ENCODE measurements at regions not wholly inside any gene's neighbourhood (a gene's known extent, or its start where the extent isn't known, plus 50 kb on each side); places are given as distances from the start of the nearest gene placed in this dataset.

DNA sequence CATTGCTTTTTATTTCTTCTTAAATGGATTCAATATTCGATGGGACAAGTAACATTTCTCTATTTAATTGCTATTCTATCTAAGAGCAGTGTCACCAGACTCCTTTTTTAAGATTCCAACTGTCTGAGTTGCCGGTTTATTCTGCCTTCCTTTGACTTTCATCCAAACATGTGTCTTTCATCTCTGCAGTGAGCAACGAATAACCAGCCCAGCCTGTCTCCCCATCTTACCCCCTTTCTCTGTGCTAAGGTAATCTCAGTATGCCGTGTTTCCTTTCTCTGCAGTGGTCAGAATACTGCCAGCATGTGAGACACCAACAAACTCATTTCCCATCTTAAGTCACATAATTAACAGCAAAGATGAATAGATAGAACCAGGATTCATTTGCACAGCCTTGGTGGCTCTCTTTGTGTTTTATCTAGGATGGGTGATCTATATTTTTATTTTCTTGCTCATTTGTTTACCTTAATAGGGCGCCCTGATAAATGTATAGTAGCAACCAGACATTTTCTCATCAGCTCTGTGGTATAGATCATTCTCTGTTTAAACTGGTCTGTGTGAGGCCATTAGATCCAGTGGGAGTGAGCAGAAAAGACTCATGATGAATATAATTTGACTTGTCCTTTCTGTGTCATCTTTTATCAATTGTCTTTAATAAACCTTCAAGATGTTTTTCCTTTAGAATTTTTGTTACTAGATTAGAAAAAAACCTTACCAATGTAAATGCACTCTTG, 394.8 kb upstream of the IGFBP7 start:
- Mint-ChIP-seq H3K27me3 (ENCODE audit: low read depth, poor library complexity) (no peaks in the 10 kb centered on the region), H3K9me3 (no peaks in the 10 kb centered on the region), H3K36me3 (ENCODE audit: low read depth) (no peaks in the 10 kb centered on the region), H3K4me3 (no peak overlapping the region), H3K27ac (no peak overlapping the region), H3K4me1 (peaks cover 14% of the 10 kb centered on the region)
- DNase-seq: no peak
- TF ChIP-seq, protein P1, sequence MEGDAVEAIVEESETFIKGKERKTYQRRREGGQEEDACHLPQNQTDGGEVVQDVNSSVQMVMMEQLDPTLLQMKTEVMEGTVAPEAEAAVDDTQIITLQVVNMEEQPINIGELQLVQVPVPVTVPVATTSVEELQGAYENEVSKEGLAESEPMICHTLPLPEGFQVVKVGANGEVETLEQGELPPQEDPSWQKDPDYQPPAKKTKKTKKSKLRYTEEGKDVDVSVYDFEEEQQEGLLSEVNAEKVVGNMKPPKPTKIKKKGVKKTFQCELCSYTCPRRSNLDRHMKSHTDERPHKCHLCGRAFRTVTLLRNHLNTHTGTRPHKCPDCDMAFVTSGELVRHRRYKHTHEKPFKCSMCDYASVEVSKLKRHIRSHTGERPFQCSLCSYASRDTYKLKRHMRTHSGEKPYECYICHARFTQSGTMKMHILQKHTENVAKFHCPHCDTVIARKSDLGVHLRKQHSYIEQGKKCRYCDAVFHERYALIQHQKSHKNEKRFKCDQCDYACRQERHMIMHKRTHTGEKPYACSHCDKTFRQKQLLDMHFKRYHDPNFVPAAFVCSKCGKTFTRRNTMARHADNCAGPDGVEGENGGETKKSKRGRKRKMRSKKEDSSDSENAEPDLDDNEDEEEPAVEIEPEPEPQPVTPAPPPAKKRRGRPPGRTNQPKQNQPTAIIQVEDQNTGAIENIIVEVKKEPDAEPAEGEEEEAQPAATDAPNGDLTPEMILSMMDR (IDR thresholded peaks at IDR 0.05): no peak

DNA sequence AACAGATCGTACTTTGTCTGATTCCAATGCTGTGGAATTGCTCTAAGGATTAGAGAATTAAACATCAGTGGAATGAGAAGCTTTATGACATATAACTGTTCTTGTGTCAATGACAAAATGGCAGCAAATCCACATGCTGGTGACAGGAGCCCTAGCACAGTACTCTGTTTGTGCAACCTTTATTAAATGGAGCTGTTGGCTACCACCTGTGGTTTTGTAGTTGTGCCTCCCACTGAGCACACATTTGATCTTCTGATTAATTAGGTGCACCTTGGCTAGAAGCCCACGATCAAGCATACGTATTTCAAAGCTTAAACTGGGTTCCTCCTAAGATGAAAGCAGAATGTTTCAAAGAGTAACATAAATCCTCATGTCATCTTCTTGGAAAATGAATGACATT, 394.0 kb upstream of the IGFBP7 start:
- H3K9me3 Mint-ChIP-seq: no peaks in the 10 kb centered on the region
- peaks cover 14% of the 10 kb centered on the region for H3K4me1 Mint-ChIP-seq
- no peaks in the 10 kb centered on the region for H3K36me3 Mint-ChIP-seq (ENCODE audit: low read depth)
- H3K27ac Mint-ChIP-seq: no peak overlapping the region
- TF ChIP-seq, protein P1 (IDR thresholded peaks at IDR 0.05): no peak
- peaks cover 2% of the 10 kb centered on the region for H3K27me3 Mint-ChIP-seq (ENCODE audit: low read depth, poor library complexity)
- no peak for DNase-seq
- no peak overlapping the region for H3K4me3 Mint-ChIP-seq

DNA sequence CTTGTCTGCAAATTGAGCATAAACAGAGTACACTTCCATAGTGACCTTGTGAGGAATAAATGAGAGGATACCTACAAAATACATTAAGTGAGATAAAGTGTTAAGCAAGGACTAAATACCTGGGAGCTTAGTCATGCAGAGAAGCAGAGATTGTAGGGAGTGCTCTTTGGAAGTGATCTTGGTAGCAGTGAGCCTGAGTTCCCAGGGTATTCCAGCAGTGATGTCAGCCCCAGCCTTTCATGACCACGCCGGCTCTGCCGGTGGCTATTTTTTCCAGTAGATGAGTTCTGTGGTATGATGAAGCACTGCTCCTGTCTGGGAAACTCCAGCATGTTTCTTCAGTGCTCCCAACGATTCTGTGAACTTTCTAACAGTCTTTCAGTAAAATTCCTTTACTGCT, 391.5 kb upstream of the IGFBP7 start:
- Mint-ChIP-seq H3K27ac (no peak overlapping the region), H3K9me3 (no peaks in the 10 kb centered on the region), H3K36me3 (ENCODE audit: low read depth) (no peaks in the 10 kb centered on the region), H3K27me3 (ENCODE audit: low read depth, poor library complexity) (peaks cover 2% of the 10 kb centered on the region), H3K4me3 (no peak overlapping the region), H3K4me1 (peaks cover 14% of the 10 kb centered on the region)
- no peak for DNase-seq
- TF ChIP-seq, protein P1 (IDR thresholded peaks at IDR 0.05): no peak

DNA sequence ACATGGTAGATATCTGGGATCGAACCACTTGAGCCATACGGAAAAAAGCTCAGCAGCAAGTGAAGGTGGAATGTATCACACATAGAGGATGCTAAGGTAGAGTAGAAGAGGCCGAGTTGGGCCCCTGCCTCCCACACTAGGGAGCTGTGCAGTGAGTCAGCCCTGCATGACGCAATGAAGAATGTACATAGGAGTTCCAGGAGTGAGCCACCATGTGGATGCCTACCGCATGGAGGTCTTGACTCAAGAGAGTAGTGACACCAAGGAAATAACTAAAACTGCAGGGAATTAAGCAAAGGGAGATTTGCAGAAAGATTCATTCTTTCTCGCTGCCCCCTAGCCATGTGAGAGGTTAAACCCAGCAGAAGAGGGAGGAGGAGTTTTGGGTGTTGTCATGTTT, 389.6 kb upstream of the IGFBP7 start:
- H3K27me3 Mint-ChIP-seq (ENCODE audit: low read depth, poor library complexity): peaks cover 2% of the 10 kb centered on the region
- H3K4me1 Mint-ChIP-seq: peaks cover 10% of the 10 kb centered on the region
- no peaks in the 10 kb centered on the region for H3K36me3 Mint-ChIP-seq (ENCODE audit: low read depth)
- no peaks in the 10 kb centered on the region for H3K9me3 Mint-ChIP-seq
- H3K27ac Mint-ChIP-seq: no peak overlapping the region
- no peak for DNase-seq
- TF ChIP-seq, protein P1 (IDR thresholded peaks at IDR 0.05): no peak
- no peak overlapping the region for H3K4me3 Mint-ChIP-seq

DNA sequence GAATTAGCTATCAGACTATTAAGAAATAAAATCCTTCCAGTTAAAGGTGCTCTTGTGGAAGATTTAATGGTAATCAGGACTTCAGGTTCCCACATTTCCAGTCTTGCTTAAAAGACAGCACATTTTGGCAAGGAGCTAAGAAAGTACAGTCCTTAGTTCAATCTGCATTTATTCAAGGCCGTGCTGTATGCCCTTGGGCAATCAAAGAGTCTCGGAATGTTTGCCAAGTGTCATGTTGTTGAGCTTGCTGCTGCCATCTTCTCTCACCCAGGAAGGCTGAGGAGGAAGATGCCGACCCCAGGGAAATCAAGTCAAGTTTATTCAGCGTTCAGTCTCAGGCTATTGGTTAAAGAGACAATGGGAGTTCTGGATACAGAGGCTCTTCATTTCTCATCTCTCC, 388.1 kb upstream of the IGFBP7 start:
- no peaks in the 10 kb centered on the region for H3K9me3 Mint-ChIP-seq
- TF ChIP-seq, protein P1 (IDR thresholded peaks at IDR 0.05): no peak
- H3K27me3 Mint-ChIP-seq (ENCODE audit: low read depth, poor library complexity): peaks cover 2% of the 10 kb centered on the region
- no peaks in the 10 kb centered on the region for H3K4me1 Mint-ChIP-seq
- H3K27ac Mint-ChIP-seq: no peak overlapping the region
- no peaks in the 10 kb centered on the region for H3K36me3 Mint-ChIP-seq (ENCODE audit: low read depth)
- no peak for DNase-seq
- H3K4me3 Mint-ChIP-seq: no peak overlapping the region
